Panc1 (cell line): ENCODE measurements at regions not wholly inside any gene's neighbourhood (a gene's known extent, or its start where the extent isn't known, plus 50 kb on each side); places are given as distances from the start of the nearest gene placed in this dataset.
"Not testable (repeated sequence)": the region's sequence is repeated elsewhere in the genome, so short reads cannot be mapped to it uniquely, and the experiment has no call there.

Experiments
- ATAC-seq: fragments of 200-7000 bp; cut with Tn5 transposase; 2 replicates; pipeline ENCODE4 v1.9.1; 2020; ENCODE audit warnings: mild to moderate bottlenecking, moderate library complexity
- BruUV-seq: library from RNA; stranded (reverse); fragments of 400-500 nt; replicated peaks from 2 replicates; lab custom pipeline; 2021; lab: Mats Ljungman, UMichigan
- CTCF ChIA-PET: fragments of 300-600 bp; sonication (Branson Sonifier 250); formaldehyde crosslinking; loops from one replicate; lab custom pipeline; 2022; ENCODE audit warnings: antibody characterized with exemption; lab: Charles Lee
- POLR2A ChIA-PET: fragments of 300-600 bp; sonication (Branson Sonifier 250); formaldehyde crosslinking; loops from one replicate; lab custom pipeline; 2022; ENCODE audit warnings: antibody characterized with exemption; lab: Charles Lee
- DNase-seq: peaks from one replicate; pipeline ENCODE4 v3.0.0-alpha.2; 2010; ENCODE audit warnings: low read depth, low spot score
- H3K27ac ChIP-seq: 2 replicates; pipeline ENCODE4 v1.5.1; 2011; ENCODE audit warnings: mild to moderate bottlenecking, low read length, inconsistent platforms
- H3K27me3 ChIP-seq: fragments of 200-500 bp; sonication (Bioruptor generic); 2 replicates; pipeline ENCODE4 v1.6.0; 2014; ENCODE audit warnings: low read length, inconsistent platforms; ENCODE audit not compliant: control insufficient read depth, insufficient read depth
- H3K36me3 ChIP-seq: fragments of 200-500 bp; sonication (Bioruptor generic); 2 replicates; pipeline ENCODE4 v1.5.1; 2014; ENCODE audit warnings: inconsistent platforms, mild to moderate bottlenecking, low read length, moderate library complexity; ENCODE audit not compliant: control insufficient read depth, insufficient read depth
- H3K4me1 ChIP-seq: 2 replicates; pipeline ENCODE4 v1.5.1; 2011; ENCODE audit warnings: inconsistent platforms, mild to moderate bottlenecking, low read length, moderate library complexity; ENCODE audit not compliant: control insufficient read depth, insufficient read depth
- H3K4me3 ChIP-seq, 2 experiments: 2 replicates each; pipeline ENCODE4 v1.5.1; 2011 to 2012; ENCODE audit warnings: low read depth in 2 of 2, low read length in 2 of 2, mild to moderate bottlenecking in 2 of 2, inconsistent platforms in 1 of 2, moderate library complexity in 1 of 2
- H3K9me3 ChIP-seq: fragments of 200-500 bp; sonication (Bioruptor generic); 2 replicates; pipeline ENCODE4 v1.5.1; 2014; ENCODE audit warnings: low read depth, mild to moderate bottlenecking, inconsistent platforms, low read length, moderate library complexity; ENCODE audit not compliant: control insufficient read depth, insufficient read depth
- in situ Hi-C: cut with HindIII; loops from 2 replicates; pipeline ENCODE4 v1.10.0; 2016; ENCODE audit warnings: low sequenced_read_pairs, low pct_unique_long_range_greater_than_20kb
- intact Hi-C: fragments of 100-400 bp; cut with micrococcal nuclease; formaldehyde crosslinking; loops from one replicate; pipeline ENCODE4 v1.10.0; 2022; ENCODE audit not compliant: unreplicated experiment

DNA sequence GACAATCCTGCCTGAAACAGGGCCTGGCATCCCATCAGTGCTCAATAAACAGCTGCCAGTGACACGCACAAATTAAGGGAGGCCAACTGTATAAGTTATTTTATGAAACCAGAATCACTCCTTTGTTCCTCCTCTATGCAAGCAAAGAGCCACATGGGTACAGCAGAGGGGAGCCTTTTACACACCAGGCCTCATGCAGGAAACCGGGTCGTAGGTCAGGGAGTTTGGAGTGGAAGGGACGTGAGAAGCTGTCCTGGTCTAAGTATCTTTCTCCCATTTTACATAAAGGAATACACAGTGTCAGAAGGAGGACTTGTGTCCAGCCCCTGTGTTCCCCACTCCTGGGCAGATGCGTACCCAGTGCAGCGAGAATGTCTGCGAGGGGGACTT lies 232.1 kb downstream of the POTEG start:
- H3K27me3 ChIP-seq, ATAC-seq, intact Hi-C loops, CTCF ChIA-PET, DNase-seq, H3K36me3 ChIP-seq, POLR2A ChIA-PET, H3K4me3 ChIP-seq, BruUV-seq, H3K4me1 ChIP-seq, H3K9me3 ChIP-seq, H3K27ac ChIP-seq, in situ Hi-C loops: not testable (repeated sequence)

DNA sequence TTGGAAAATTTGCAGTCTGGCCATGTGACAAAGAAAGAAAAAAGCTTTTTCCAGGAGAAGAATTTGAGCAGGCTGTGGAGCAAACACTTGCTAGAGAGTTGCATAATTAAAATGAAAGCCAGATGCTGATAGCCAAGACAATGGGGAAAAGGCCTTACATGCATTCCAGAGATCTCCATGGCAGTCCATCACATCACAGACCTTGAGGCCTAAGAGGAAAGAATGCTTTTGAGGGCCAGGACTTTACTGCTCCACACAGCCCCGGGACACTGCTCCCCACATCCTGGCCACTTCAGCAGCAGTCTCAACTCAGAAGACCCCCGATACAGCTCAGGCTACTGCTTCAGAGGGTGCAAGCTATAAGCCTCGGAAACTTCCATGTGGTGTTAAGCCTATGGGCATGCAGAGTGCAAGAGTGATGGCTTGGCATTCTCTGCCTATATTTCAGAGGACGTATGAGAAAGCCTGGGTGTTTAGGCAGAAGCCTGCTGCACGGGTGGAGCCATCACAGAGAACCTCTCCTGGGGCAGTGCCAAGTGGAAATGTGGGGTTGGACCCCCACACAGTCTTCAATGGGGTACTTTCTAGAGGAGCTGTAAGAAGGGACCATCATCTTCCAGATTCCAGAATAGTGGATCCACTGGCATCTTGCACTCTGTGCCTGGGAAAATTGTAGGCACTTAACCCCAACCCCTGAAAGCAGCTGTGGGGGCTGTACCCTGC lies 230.7 kb downstream of the POTEG start:
- in situ Hi-C loops, H3K4me3 ChIP-seq, POLR2A ChIA-PET, intact Hi-C loops, H3K4me1 ChIP-seq, ATAC-seq, H3K36me3 ChIP-seq, H3K27ac ChIP-seq, CTCF ChIA-PET, BruUV-seq, H3K9me3 ChIP-seq, H3K27me3 ChIP-seq, DNase-seq: not testable (repeated sequence)

GRCh38 chr14:19204827-19205226 lies 229.3 kb downstream of the POTEG start:
- H3K27me3 ChIP-seq, H3K27ac ChIP-seq, intact Hi-C loops, BruUV-seq, H3K4me1 ChIP-seq, H3K36me3 ChIP-seq, in situ Hi-C loops, POLR2A ChIA-PET, H3K9me3 ChIP-seq, H3K4me3 ChIP-seq, ATAC-seq, CTCF ChIA-PET, DNase-seq: not testable (repeated sequence)

DNA sequence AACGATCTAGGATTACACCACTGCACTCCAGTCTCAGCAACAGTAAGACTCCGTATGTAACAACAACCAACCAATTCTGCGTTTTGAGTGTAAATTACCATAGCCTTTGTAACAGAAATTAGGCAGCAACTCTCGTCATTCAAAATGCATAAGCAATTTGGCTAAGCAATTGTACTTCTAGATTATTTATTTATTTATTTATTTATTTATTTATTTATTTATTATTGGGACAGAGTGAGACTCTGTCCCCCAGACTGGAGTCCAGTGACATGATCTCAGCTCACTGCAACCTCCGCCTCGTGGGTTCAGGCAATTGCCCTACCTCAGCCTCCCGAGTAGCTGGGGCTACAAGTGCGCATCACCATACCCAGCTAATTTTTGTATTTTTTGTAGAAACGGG lies 217.7 kb downstream of the POTEG start:
- DNase-seq, H3K27ac ChIP-seq, H3K4me1 ChIP-seq, H3K36me3 ChIP-seq, H3K9me3 ChIP-seq, CTCF ChIA-PET, ATAC-seq, intact Hi-C loops, in situ Hi-C loops, BruUV-seq, POLR2A ChIA-PET, H3K27me3 ChIP-seq, H3K4me3 ChIP-seq: not testable (repeated sequence)

GRCh38 chr14:19219423-19219822 lies 214.7 kb downstream of the POTEG start:
- in situ Hi-C loops, intact Hi-C loops, H3K36me3 ChIP-seq, BruUV-seq, CTCF ChIA-PET, DNase-seq, H3K9me3 ChIP-seq, H3K4me3 ChIP-seq, H3K4me1 ChIP-seq, H3K27me3 ChIP-seq, POLR2A ChIA-PET, ATAC-seq, H3K27ac ChIP-seq: not testable (repeated sequence)

DNA sequence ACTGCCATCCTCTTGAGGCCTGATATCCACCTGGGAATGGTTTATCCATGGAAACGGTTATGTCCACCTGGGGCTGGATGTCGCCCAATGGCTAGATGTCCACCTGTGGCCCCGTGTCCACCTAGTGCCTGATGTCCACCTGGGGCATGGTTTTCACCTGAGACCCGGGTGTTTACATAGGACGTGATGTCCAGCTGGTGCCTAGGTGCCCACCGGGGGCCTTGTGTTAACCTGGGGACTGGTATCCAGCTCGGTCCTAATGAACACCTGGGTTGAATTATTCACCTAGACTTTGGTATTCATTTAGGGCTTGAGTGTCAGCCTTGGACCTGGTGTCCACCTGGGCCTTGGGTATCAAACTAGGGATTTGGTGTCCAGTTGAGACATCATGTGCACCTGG lies 202.7 kb downstream of the POTEG start:
- H3K27me3 ChIP-seq, H3K36me3 ChIP-seq, DNase-seq, in situ Hi-C loops, CTCF ChIA-PET, ATAC-seq, POLR2A ChIA-PET, H3K4me1 ChIP-seq, H3K4me3 ChIP-seq, BruUV-seq, H3K9me3 ChIP-seq, H3K27ac ChIP-seq, intact Hi-C loops: not testable (repeated sequence)

DNA sequence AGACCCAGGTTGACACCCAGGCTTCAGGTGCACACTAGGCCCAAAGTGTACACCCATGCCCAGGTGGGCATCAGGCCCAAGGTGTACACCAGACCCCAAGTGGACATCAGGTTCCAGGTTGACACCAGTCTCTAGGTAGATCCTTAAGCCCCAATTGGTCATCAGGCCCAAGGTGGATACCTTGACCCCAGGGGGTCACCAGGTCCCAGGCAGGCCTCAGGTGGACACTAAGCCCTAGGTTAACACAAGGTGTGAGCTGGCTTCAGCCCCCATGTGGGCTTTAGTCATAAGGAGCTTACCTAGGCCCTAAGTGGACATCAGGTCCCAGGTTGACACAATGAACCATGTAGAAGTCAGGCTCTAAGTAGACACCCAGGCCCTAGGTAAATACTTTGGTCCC lies 200.1 kb downstream of the POTEG start:
- in situ Hi-C loops, BruUV-seq: not testable (repeated sequence)

More for the DNA sequence above, 200.1 kb downstream of the POTEG start:
- H3K27ac ChIP-seq, H3K36me3 ChIP-seq, H3K9me3 ChIP-seq, H3K4me1 ChIP-seq, H3K27me3 ChIP-seq, POLR2A ChIA-PET, ATAC-seq, CTCF ChIA-PET, intact Hi-C loops, DNase-seq, H3K4me3 ChIP-seq: not testable (repeated sequence)
